ENCODE measurements at regions not wholly inside any gene's neighbourhood (a gene's known extent, or its start where the extent isn't known, plus 50 kb on each side); places are given as distances from the start of the nearest gene placed in this dataset.
"Not testable (repeated sequence)": the region's sequence is repeated elsewhere in the genome, so short reads cannot be mapped to it uniquely, and the experiment has no call there.

- TF ChIP-seq POLR2A, CTCF (IDR thresholded peaks at IDR 0.05): not testable (repeated sequence)
These were observed 323.9 kb downstream of the NUF2 start for GRCh38 chr1:163645676-163646075.

Data from heart left ventricle (tissue), 13 donors.